Breast epithelium (tissue), 3 donors: ENCODE measurements at regions not wholly inside any gene's neighbourhood (a gene's known extent, or its start where the extent isn't known, plus 50 kb on each side); places are given as distances from the start of the nearest gene placed in this dataset.

Experiments used
- POLR2A ChIP-seq: fragments of 450-650 bp; IDR thresholded peaks from one replicate; pipeline ENCODE4 v1.6.1; 2016; ENCODE audit warnings: antibody characterized with exemption, mild to moderate bottlenecking, moderate library complexity
- POLR2AphosphoS5 ChIP-seq, 3 donors: sonication (generic); formaldehyde crosslinking; IDR thresholded peaks; one replicate each; pipeline ENCODE4 v1.6.1; 2017; ENCODE audit warnings: antibody characterized with exemption in 3 of 3
- TF ChIP-seq, protein P1 (sequence below), 3 donors: fragments of 450-650 bp; IDR thresholded peaks; one replicate each; pipeline ENCODE4 v1.5.1; 2016 to 2017; ENCODE audit warnings: antibody characterized with exemption in 3 of 3, mild to moderate bottlenecking in 3 of 3, moderate library complexity in 3 of 3

DNA sequence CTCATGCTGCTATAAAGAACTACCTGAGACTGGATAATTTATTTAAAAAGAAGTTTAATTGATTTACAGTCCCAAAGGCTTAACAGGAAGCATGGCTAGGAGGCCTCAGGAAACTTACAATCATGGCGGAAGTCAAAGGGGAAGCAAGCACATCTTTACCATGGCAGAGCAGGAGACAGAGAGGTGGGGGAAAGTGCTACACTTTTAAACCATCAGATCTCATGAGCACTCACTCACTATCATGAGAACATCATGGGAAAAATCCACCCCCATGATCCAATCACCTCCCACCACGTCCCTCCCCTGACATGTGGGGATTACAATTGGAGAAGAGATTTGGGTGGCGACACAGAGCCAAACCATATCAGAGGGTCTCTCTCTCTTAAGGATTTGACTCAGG lies 108.6 kb upstream of the PODXL start:
- TF ChIP-seq, protein P1, sequence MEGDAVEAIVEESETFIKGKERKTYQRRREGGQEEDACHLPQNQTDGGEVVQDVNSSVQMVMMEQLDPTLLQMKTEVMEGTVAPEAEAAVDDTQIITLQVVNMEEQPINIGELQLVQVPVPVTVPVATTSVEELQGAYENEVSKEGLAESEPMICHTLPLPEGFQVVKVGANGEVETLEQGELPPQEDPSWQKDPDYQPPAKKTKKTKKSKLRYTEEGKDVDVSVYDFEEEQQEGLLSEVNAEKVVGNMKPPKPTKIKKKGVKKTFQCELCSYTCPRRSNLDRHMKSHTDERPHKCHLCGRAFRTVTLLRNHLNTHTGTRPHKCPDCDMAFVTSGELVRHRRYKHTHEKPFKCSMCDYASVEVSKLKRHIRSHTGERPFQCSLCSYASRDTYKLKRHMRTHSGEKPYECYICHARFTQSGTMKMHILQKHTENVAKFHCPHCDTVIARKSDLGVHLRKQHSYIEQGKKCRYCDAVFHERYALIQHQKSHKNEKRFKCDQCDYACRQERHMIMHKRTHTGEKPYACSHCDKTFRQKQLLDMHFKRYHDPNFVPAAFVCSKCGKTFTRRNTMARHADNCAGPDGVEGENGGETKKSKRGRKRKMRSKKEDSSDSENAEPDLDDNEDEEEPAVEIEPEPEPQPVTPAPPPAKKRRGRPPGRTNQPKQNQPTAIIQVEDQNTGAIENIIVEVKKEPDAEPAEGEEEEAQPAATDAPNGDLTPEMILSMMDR (IDR thresholded peaks at IDR 0.05), result no peak
- no peak for TF ChIP-seq POLR2A
- no peak for TF ChIP-seq POLR2AphosphoS5 (IDR thresholded peaks at IDR 0.05)
